GM06990 (cell line): ENCODE measurements at regions not wholly inside any gene's neighbourhood (a gene's known extent, or its start where the extent isn't known, plus 50 kb on each side); places are given as distances from the start of the nearest gene placed in this dataset.

Experiments used
- DNase-seq: peaks from one replicate; pipeline ENCODE4 v3.0.0-alpha.2; 2011; ENCODE audit not compliant: insufficient read length; ENCODE audit errors: extremely low read depth
- H3K27me3 ChIP-seq: replicated peaks from 2 replicates; pipeline ENCODE4 v1.6.0; 2011; ENCODE audit warnings: low read length; ENCODE audit not compliant: control insufficient read depth, insufficient read depth
- H3K36me3 ChIP-seq: 2 replicates; pipeline ENCODE4 v1.5.1; 2011; ENCODE audit warnings: low read length; ENCODE audit not compliant: control insufficient read depth, insufficient read depth
- H3K4me3 ChIP-seq: replicated peaks from 2 replicates; pipeline ENCODE4 v1.5.1; 2011; ENCODE audit warnings: low read depth, mild to moderate bottlenecking, control low read depth, low read length
- CTCF ChIP-seq: IDR thresholded peaks from 2 replicates; pipeline ENCODE4 v1.5.1; 2011; ENCODE audit warnings: low read length, control low read depth, mild to moderate bottlenecking, inconsistent platforms; ENCODE audit not compliant: insufficient read depth, poor library complexity, severe bottlenecking

DNA sequence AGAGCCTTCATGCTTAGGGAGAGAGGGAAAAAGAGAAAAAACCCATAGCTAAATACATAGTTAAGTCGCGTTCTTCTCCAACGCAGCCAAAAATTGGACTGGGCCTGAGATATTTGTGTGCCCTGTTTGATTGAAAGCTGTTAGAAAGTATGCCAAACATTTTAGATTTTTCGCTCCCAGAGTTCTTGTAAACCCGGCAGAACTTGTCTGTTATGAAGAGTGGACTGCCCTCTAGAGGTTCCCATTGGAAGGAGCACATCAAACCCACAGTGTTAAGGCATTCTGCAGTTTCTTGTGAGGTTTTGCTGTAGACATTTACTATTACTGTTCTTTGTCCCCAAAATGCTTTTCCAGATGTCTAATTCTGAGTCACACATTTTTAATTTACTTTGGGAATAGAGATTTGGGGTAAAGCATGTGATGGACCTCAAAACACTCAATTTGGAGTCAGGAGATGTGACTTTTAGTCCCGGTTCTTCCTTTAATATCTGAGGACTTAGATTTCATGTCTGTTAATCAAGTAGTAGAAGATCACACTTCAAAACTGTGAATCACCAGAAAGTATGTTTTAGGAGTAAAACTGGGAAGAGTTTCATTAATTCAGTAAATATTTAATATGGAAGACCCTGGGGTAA, 96.6 kb downstream of the PCSK1 start:
- DNase-seq: no peak
- Histone ChIP-seq H3K36me3 (no peaks in the 10 kb centered on the region), H3K27me3 (no peaks in the 10 kb centered on the region), H3K4me3 (peak overlapping the region; percentile 18)
- TF ChIP-seq CTCF: peak; percentile 88

DNA sequence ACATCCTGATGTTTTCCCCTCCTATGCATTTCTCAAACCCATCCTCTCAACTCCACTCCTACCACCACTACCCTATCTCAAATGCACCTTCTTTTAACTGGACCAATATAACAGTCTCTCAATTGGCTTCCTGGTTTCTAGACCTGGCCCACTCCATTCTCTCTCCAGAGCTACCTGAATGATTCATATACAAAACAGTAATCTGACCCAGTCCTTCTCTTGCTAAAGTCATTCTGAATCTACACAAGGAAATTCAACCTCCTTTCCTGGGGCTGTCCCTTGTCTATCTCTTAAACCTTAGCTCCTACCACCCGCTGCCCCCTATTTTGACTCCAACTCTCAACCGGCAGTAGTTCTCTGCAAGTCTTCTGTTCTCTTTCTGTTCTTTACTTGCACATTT, 97.2 kb downstream of the PCSK1 start:
- Histone ChIP-seq H3K4me3 (no peak overlapping the region; the same call in 1 of the 2 replicates), H3K27me3 (no peaks in the 10 kb centered on the region), H3K36me3 (no peaks in the 10 kb centered on the region)
- DNase-seq: no peak
- no peak for TF ChIP-seq CTCF

GRCh38 chr5:96333391-96333790, 99.7 kb downstream of the PCSK1 start:
- no peak for TF ChIP-seq CTCF
- Histone ChIP-seq H3K4me3 (no peak overlapping the region), H3K36me3 (no peaks in the 10 kb centered on the region), H3K27me3 (no peaks in the 10 kb centered on the region)
- DNase-seq: no peak

GRCh38 chr5:96332535-96333366, 100.3 kb downstream of the PCSK1 start:
- TF ChIP-seq CTCF: no peak
- Histone ChIP-seq H3K4me3 (no peak overlapping the region), H3K36me3 (no peaks in the 10 kb centered on the region), H3K27me3 (no peaks in the 10 kb centered on the region)
- no peak for DNase-seq

DNA sequence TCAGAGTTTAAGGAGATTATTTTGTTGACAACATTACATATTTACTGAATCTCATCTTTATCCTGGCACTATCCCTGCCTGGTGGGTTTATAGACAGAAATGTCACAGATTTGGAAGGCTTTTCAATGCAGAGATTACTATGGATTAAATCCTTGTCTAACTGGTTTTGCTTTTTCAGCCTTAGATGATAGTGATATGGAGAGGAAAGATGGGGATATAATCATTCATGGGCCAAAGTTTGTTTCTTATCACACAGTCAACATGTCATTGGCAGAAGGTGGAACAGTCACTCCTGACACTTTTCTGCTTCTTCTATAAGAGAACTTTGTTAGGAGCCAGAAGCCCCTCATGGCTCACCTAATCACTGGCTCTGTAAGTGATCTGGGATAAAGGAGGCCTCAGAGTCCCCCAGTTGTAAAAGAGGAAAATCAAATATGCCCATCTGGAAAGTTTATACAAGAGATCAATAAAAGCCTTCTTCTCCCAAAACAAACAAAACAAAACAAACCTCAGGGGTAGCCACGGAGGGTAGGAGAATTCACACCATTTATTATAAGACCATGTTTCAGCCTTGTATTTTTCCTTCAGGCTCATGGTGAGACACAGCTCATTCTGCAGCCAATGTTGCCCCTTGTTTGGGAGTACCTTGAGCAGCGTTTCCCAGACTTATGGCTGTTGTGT, 101.2 kb downstream of the PCSK1 start:
- Histone ChIP-seq H3K36me3 (no peaks in the 10 kb centered on the region), H3K4me3 (no peak overlapping the region), H3K27me3 (no peaks in the 10 kb centered on the region)
- TF ChIP-seq CTCF: no peak
- DNase-seq: no peak
